Brain microvascular endothelial cell (primary cell): ENCODE measurements at regions not wholly inside any gene's neighbourhood (a gene's known extent, or its start where the extent isn't known, plus 50 kb on each side); places are given as distances from the start of the nearest gene placed in this dataset.
"Not testable (repeated sequence)": the region's sequence is repeated elsewhere in the genome, so short reads cannot be mapped to it uniquely, and the experiment has no call there.

Experiments used
- DNase-seq: peaks from one replicate; pipeline ENCODE4 v3.0.0-alpha.2; 2020
- H3K27ac ChIP-seq: fragments of 250-450 bp; sonication (Bioruptor Pico); 2 replicates; pipeline ENCODE4 v1.5.1; 2020; ENCODE audit warnings: mild to moderate bottlenecking, moderate library complexity
- H3K27me3 ChIP-seq: fragments of 250-450 bp; sonication (Bioruptor Pico); replicated peaks from 2 replicates; pipeline ENCODE4 v1.5.1; 2020; ENCODE audit warnings: mild to moderate bottlenecking
- H3K36me3 ChIP-seq: fragments of 250-450 bp; sonication (Bioruptor Pico); replicated peaks from 2 replicates; pipeline ENCODE4 v1.5.1; 2020; ENCODE audit warnings: mild to moderate bottlenecking
- H3K4me3 ChIP-seq: 2 replicates; pipeline ENCODE4 v1.5.1; 2011; ENCODE audit warnings: low read depth, mild to moderate bottlenecking, control low read depth, low read length, moderate library complexity
- CTCF ChIP-seq: IDR thresholded peaks from 2 replicates; pipeline ENCODE4 v1.5.1; 2011; ENCODE audit warnings: low read depth, mild to moderate bottlenecking, moderate library complexity, low read length, control low read depth, inconsistent platforms; ENCODE audit errors: missing control alignments
- in situ Hi-C: cut with HindIII; loops from 2 replicates; pipeline ENCODE4 v1.10.0; 2017; ENCODE audit warnings: low sequenced_read_pairs, low pct_ligation_motif_present

- in situ Hi-C loops: no loop called here
- TF ChIP-seq CTCF: no peak
- no peaks in the 10 kb centered on the region for H3K36me3 ChIP-seq
- H3K27me3 ChIP-seq: no peaks in the 10 kb centered on the region
- H3K27ac ChIP-seq: no peak overlapping the region
- no peak overlapping the region for H3K4me3 ChIP-seq
- DNase-seq: no peak
Observed at GRCh38 chr9:126070058-126070655, 256.5 kb upstream of the MVB12B start.

GRCh38 chr9:126071076-126071750 is 255.4 kb upstream of the MVB12B start:
- no peak for TF ChIP-seq CTCF
- in situ Hi-C loops: no loop called here
- Histone ChIP-seq H3K27me3 (no peaks in the 10 kb centered on the region), H3K27ac (no peak overlapping the region), H3K36me3 (no peaks in the 10 kb centered on the region), H3K4me3 (no peak overlapping the region)
- no peak for DNase-seq

GRCh38 chr9:126077656-126078055 is 249.0 kb upstream of the MVB12B start:
- H3K27ac ChIP-seq, DNase-seq, in situ Hi-C loops, H3K27me3 ChIP-seq, H3K36me3 ChIP-seq, H3K4me3 ChIP-seq: not testable (repeated sequence)

GRCh38 chr9:126080641-126081040 is 246.0 kb upstream of the MVB12B start:
- TF ChIP-seq CTCF: no peak
- H3K4me3 ChIP-seq: no peak overlapping the region
- H3K27me3 ChIP-seq: no peaks in the 10 kb centered on the region
- H3K36me3 ChIP-seq: no peaks in the 10 kb centered on the region
- no peak overlapping the region for H3K27ac ChIP-seq
- in situ Hi-C loops: no loop called here
- no peak for DNase-seq

- no peak for DNase-seq
- no peak overlapping the region for H3K27ac ChIP-seq
- in situ Hi-C loops: no loop called here
- no peak overlapping the region for H3K4me3 ChIP-seq
- H3K27me3 ChIP-seq: no peaks in the 10 kb centered on the region
- no peaks in the 10 kb centered on the region for H3K36me3 ChIP-seq
- TF ChIP-seq CTCF: no peak
Observed at GRCh38 chr9:126081746-126082145, 244.9 kb upstream of the MVB12B start.

- in situ Hi-C loops: no loop called here
- Histone ChIP-seq H3K36me3 (no peaks in the 10 kb centered on the region), H3K4me3 (no peak overlapping the region), H3K27me3 (no peaks in the 10 kb centered on the region), H3K27ac (no peak overlapping the region)
- no peak for TF ChIP-seq CTCF
- DNase-seq: no peak
Observed at GRCh38 chr9:126084008-126084407, 242.6 kb upstream of the MVB12B start.
